Neural cell (in vitro differentiated cells): ENCODE measurements at regions not wholly inside any gene's neighbourhood (a gene's known extent, or its start where the extent isn't known, plus 50 kb on each side); places are given as distances from the start of the nearest gene placed in this dataset.

Source experiments
- EP300 ChIP-seq: fragments of 450-650 bp; conservative IDR thresholded peaks from 2 replicates; pipeline ENCODE4 v1.6.1; 2014; ENCODE audit warnings: antibody characterized with exemption, mild to moderate bottlenecking, moderate library complexity; ENCODE audit not compliant: poor library complexity, severe bottlenecking
- POLR2AphosphoS5 ChIP-seq: IDR thresholded peaks from 2 replicates; pipeline ENCODE4 v1.6.1; 2012
- TF ChIP-seq, protein P1 (sequence below): fragments of 450-650 bp; IDR thresholded peaks from 2 replicates; pipeline ENCODE4 v1.5.1; 2014; ENCODE audit warnings: antibody characterized with exemption, mild to moderate bottlenecking, moderate library complexity; ENCODE audit not compliant: poor library complexity, severe bottlenecking

- TF ChIP-seq, protein P1, sequence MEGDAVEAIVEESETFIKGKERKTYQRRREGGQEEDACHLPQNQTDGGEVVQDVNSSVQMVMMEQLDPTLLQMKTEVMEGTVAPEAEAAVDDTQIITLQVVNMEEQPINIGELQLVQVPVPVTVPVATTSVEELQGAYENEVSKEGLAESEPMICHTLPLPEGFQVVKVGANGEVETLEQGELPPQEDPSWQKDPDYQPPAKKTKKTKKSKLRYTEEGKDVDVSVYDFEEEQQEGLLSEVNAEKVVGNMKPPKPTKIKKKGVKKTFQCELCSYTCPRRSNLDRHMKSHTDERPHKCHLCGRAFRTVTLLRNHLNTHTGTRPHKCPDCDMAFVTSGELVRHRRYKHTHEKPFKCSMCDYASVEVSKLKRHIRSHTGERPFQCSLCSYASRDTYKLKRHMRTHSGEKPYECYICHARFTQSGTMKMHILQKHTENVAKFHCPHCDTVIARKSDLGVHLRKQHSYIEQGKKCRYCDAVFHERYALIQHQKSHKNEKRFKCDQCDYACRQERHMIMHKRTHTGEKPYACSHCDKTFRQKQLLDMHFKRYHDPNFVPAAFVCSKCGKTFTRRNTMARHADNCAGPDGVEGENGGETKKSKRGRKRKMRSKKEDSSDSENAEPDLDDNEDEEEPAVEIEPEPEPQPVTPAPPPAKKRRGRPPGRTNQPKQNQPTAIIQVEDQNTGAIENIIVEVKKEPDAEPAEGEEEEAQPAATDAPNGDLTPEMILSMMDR = no peak
- no peak for TF ChIP-seq EP300
- TF ChIP-seq POLR2AphosphoS5 = no peak
Observed at GRCh38 chr1:22245726-22246125, 102.8 kb upstream of the WNT4 start.
